GM18868 (cell line): ENCODE measurements at regions not wholly inside any gene's neighbourhood (a gene's known extent, or its start where the extent isn't known, plus 50 kb on each side); places are given as distances from the start of the nearest gene placed in this dataset.
"Not testable (repeated sequence)": the region's sequence is repeated elsewhere in the genome, so short reads cannot be mapped to it uniquely, and the experiment has no call there.

Experiments used
- ATAC-seq: cut with Tn5 transposase; IDR thresholded peaks from one replicate; pipeline ENCODE4 v1.9.1; 2021; ENCODE audit warnings: mild to moderate bottlenecking, moderate library complexity; ENCODE audit not compliant: unreplicated experiment

- no peak for ATAC-seq
Measured at GRCh38 chr18:11468617-11469016, 140.8 kb upstream of the SLC35G4 start.

GRCh38 chr18:11468120-11468519 is 141.3 kb upstream of the SLC35G4 start:
- ATAC-seq, result no peak

- ATAC-seq, result no peak
Measured at GRCh38 chr18:11467611-11468010, 141.8 kb upstream of the SLC35G4 start.

- no peak for ATAC-seq
Measured at GRCh38 chr18:11464129-11464528, 145.3 kb upstream of the SLC35G4 start.

GRCh38 chr18:11458447-11458846 is 150.9 kb upstream of the SLC35G4 start:
- ATAC-seq, result no peak

DNA sequence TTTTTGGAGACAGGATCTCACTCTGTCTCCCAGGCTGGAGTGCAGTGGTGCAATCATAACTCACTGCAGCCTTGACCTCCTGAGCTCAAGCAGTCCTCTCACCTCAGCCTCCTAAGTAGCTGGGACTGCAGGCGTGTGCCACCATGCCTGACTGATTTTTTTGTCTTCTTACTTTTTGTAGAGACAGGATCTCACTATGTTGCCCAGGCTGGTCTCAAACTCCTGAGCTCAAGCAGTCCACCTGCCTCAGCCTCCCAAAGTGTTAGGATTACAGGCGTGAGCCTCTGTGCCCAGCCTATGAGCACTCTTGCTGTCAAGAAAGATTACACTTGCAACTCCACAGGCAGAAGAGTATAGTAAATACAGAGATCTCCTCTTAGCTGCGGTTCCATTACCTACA is 151.5 kb upstream of the SLC35G4 start:
- not testable (repeated sequence) for ATAC-seq

- ATAC-seq, result no peak
Measured at GRCh38 chr18:11454040-11454439, 155.4 kb upstream of the SLC35G4 start.

DNA sequence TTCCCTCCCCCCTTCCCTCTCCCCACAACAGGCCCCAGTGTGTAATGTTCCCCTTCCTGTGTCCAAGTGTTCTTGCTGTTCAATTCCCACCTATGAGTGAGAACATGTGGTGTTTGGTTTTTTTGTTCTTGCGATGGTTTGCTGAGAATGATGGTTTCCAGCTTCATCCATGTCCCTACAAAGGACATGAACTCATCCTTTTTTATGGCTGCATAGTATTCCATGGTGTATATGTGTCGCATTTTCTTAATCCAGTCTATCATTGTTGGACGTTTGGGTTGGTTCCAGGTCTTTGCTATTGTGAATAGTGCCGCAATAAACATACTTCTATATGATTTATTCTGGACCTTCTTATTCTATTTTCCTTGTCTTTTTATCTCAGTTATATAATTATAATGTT is 165.2 kb upstream of the SLC35G4 start:
- not testable (repeated sequence) for ATAC-seq

GRCh38 chr18:11437046-11437445 is 172.3 kb upstream of the SLC35G4 start:
- no peak for ATAC-seq

DNA sequence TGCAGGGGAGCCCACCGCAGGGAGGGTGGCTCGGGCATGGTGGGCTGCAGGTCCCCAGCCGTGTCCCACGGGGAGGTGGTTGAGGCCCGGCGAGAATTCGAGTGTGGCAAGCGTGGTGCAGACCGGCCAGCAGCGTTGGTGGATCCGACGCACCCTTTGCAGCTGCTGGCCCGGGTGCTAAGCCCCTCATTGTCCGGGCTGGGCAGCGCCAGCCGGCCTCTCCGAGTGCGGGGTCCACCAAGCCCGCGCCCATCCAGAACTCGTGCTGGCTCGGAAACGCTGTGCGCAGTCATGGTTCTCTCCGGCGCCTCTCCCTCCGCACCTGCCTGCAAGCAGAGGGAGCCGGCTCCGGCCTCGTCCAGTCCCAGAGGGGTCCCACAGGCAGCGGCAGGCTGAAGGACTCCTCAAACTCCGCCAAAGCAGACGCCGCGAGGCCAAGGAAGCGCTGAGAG is 177.0 kb upstream of the SLC35G4 start:
- no peak for ATAC-seq

DNA sequence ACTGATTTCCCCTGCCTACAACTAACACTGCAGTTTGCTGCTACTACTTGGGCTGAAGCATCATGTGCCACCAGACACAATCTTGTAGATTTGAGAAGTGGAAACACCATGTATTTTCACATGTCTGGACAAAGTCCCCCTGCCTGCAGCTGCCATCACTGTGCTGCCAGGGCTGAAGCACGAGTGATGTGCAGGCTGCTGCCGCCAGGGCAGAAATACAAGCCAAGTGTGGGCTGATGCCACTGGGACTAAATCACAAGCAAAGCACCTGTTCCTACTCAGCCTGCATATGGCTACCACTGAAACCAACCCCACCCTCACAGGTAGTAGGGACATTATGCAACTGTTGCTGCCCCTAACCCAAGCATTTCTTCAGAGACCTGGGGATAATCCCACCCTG is 179.5 kb upstream of the SLC35G4 start:
- no peak for ATAC-seq

DNA sequence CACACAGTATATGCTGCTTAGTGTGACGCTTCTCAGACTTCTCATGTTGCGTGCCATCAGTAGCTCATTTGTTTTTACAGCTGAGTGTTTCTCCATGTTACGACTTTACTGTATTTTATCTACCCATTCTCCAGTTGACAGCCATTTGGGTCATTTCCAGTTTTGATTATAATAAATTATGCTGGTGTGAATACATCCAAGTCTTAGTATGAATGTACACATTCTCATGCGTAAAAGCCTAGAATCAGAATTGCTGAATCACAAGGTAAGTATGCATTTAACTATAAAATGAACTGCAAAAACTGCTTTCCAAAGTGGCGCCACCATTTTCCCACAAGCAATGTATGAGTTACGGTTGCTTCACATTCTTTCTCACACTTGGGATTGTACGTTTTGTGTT is 184.2 kb upstream of the SLC35G4 start:
- ATAC-seq, result no peak

DNA sequence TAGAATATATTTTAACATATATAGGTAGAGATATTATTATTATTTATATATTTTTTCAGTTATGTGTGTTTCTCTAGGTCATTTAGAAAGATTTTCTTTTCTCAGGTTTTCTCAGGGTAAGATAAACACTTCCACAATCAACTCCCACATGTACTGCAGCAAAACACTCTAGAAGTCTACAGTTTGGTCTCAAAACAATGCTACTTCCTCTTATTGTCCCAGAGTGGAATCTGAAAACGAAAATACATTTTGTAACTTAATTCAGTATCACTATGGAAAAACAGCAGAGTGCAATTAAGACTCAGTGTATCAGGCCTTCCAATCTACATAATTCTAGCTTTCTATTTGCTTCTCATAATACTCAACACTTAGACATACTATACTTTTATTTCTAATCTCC is 190.1 kb upstream of the SLC35G4 start:
- ATAC-seq, result no peak

DNA sequence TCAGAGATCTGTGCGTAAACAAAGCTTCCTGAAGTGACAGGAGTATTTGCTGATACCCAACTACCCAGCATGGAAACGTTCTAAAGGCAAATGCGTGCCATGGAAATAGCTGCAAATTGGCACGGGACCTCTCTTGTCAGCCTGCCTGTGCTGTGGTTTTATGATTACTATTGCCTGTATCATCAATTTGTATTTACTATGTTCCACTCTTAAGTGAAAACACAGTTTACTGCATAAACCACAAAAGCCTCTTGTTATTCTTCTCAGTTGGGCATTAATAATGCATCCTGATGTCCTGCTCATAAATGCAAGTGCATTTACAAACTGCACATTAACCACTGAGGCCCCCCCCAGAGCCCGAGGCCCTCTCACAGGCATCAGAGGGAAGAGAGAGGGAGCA is 196.6 kb upstream of the SLC35G4 start:
- no peak for ATAC-seq

DNA sequence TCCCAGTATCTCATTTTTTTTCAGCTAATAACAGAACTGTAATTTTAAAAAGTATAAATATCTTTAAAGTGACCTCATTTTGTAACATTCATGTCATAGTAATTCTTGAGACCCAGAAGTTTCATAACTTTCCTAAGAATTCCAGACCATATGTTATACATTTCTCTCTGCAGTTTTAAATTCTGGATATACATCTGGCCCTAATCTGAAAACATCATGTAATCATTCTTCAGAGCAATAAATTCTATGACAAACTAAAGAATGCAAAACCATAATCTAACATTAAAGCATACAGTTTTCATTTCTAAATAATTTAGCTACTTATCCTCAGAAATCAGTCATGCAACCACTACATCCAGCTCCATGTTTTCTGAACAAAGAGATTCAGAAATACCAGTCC is 198.3 kb upstream of the SLC35G4 start:
- ATAC-seq, result no peak

GRCh38 chr18:11408555-11409065 is 200.8 kb upstream of the SLC35G4 start:
- ATAC-seq, result no peak

GRCh38 chr18:11407940-11408339 is 201.5 kb upstream of the SLC35G4 start:
- no peak for ATAC-seq

GRCh38 chr18:11405804-11406203 is 203.6 kb upstream of the SLC35G4 start:
- no peak for ATAC-seq

DNA sequence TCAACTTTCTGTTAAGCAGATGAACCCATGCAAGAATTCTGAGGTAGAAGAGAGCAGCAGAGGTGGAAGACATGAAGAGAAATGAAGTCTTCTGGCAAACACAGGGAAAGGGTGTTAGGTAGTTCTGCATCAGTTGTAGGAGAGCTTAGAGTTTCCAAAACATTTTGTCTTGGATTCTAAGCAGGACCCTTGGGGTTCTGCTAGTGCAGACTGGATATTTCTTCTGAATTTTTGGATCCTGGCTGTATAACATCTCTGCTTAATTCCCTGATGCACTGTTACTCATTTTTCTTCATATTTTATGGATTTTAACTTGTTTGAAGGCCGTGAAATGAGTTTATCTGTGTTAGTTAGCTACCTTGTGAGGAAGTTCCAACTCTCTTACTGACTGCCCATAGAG is 208.7 kb upstream of the SLC35G4 start:
- no peak for ATAC-seq

- ATAC-seq, result no peak
Measured at GRCh38 chr18:11398625-11399024, 210.8 kb upstream of the SLC35G4 start.

- ATAC-seq, result no peak
Measured at GRCh38 chr18:11392980-11393885, 216.2 kb upstream of the SLC35G4 start.

DNA sequence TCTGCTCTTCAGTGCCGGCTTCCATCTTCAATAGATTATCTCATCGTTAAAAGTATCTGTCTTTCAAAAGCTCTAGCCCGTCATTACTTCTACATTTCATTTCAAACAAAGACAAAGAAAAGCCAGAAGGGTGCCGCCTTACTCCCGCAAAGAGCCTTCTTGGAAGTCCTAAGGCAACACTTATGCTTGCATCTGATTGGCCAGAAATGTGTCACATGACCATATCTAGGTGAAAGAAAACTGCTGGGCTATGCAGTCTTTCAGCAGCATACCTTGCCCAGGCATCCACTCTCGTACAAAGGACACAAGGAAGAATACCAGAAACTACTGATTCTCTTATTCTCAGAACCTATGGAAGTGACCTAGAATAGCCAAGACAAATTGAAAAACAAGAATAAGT is 217.1 kb upstream of the SLC35G4 start:
- no peak for ATAC-seq

DNA sequence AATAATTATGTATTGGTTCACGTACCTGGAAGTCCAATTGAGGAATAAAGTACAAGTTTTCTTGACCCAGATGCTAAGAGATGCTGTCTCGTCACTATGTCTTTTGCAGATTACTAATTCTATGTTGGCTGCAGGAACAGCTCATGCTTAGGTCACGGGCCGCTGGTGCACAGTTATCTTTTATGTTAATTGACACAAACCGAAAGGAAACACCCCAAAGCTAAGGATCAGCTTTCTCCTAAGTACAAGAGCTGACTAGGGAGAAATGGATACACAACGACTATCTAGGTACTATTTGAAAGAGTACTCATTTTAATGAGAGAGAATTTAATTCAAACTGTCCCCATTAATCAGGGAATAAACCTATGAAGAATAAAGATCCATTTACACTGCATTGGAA is 217.7 kb upstream of the SLC35G4 start:
- no peak for ATAC-seq
